Natural killer cell (primary cell): ENCODE measurements at regions not wholly inside any gene's neighbourhood (a gene's known extent, or its start where the extent isn't known, plus 50 kb on each side); places are given as distances from the start of the nearest gene placed in this dataset.
A peak's percentile ranks its signal among the peaks of the same experiment; 100 is the strongest.

Source experiments
- ATAC-seq, 3 donors: fragments of 150-1000 bp in 2 of 3; fragments of 200-7000 bp in 1 of 3; cut with Tn5 transposase; 1 replicate in 1 of 3; 2 replicates in 2 of 3; pipeline ENCODE4 v1.10.0; 2021; ENCODE audit warnings: mild to moderate bottlenecking in 2 of 3, moderate library complexity in 2 of 3
- DNase-seq, 2 donors: peaks; one replicate each; pipeline versions ENCODE4 v3.0.0 to v3.0.0-alpha.2; 2013 to 2021; ENCODE audit warnings: mixed read lengths in 1 of 2
- H3K27ac ChIP-seq: one replicate; pipeline ENCODE4 v1.5.1; 2013; ENCODE audit warnings: mild to moderate bottlenecking, low read length
- H3K27me3 ChIP-seq: one replicate; pipeline ENCODE4 v1.6.1; 2013; ENCODE audit warnings: low read length; ENCODE audit not compliant: control insufficient read depth, insufficient read depth
- H3K36me3 ChIP-seq: one replicate; pipeline ENCODE4 v1.6.1; 2013; ENCODE audit warnings: low read length; ENCODE audit not compliant: control insufficient read depth, insufficient read depth
- H3K4me1 ChIP-seq: one replicate; pipeline ENCODE4 v1.6.1; 2013; ENCODE audit warnings: low read length; ENCODE audit not compliant: control insufficient read depth, insufficient read depth
- H3K4me3 ChIP-seq: one replicate; pipeline ENCODE4 v1.5.1; 2013; ENCODE audit warnings: low read length
- H3K9me3 ChIP-seq: one replicate; pipeline ENCODE4 v1.6.1; 2013; ENCODE audit warnings: low read length; ENCODE audit not compliant: control insufficient read depth, insufficient read depth
- H3K27ac Mint-ChIP-seq, 2 donors: one replicate each; pipeline ENCODE4 v1.8.0; 2022; ENCODE audit warnings: mild to moderate bottlenecking in 2 of 2, mixed read lengths in 2 of 2, moderate library complexity in 1 of 2
- H3K27me3 Mint-ChIP-seq, 2 donors: one replicate each; pipeline ENCODE4 v1.8.0; 2022; ENCODE audit warnings: low read depth in 2 of 2, mixed read lengths in 2 of 2
- H3K36me3 Mint-ChIP-seq: one replicate; pipeline ENCODE4 v1.8.0; 2022; ENCODE audit warnings: mixed read lengths
- H3K4me1 Mint-ChIP-seq, 2 donors: one replicate each; pipeline ENCODE4 v1.8.0; 2022; ENCODE audit warnings: mixed read lengths in 2 of 2
- H3K4me3 Mint-ChIP-seq: one replicate; pipeline ENCODE4 v1.8.0; 2022; ENCODE audit warnings: mild to moderate bottlenecking, moderate library complexity, mixed read lengths
- H3K9me3 Mint-ChIP-seq, 2 donors: one replicate each; pipeline ENCODE4 v1.8.0; 2022; ENCODE audit warnings: mixed read lengths in 2 of 2
- WGBS: methylation state at CpG from one replicate; pipeline ENCODE4 v1.1.7; 2013; ENCODE audit warnings: missing lambda C conversion rate; ENCODE audit not compliant: insufficient coverage; 5-methylcytosine and 5-hydroxymethylcytosine counted together
- intact Hi-C: fragments of 100-400 bp; cut with micrococcal nuclease; formaldehyde crosslinking; loops from one replicate; pipeline ENCODE4 v1.14.2; 2022
- TF ChIP-seq, protein P1 (sequence below): fragments of 200-600 bp; IDR thresholded peaks from one replicate; pipeline ENCODE4 v1.8.0; 2022; ENCODE audit warnings: antibody characterized with exemption

DNA sequence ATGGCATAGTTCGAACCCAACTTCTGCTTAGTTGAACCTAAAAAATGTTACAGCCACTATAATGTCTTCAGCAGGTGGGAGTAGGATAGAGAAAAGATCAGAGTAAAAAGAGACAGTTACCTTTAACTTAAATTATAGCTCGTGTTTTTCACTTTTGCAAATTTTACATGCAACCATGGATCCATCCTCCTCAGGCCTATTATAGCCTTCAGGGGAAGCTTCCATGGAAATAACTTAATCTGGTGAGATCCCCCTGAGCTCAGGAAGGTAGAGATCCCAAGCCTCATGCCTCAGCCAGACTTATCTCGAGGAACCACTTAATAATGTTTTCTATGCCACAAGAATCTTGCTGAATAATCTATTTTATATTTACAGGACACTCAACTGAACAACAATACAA is 159.4 kb upstream of the FAM3C start:
- no peaks in the 10 kb centered on the region for H3K9me3 Mint-ChIP-seq
- ATAC-seq, result no peak
- no peak overlapping the region for H3K27ac Mint-ChIP-seq
- WGBS, result 96% methylated on average over 3 of the region's 3 CpGs
- TF ChIP-seq, protein P1, sequence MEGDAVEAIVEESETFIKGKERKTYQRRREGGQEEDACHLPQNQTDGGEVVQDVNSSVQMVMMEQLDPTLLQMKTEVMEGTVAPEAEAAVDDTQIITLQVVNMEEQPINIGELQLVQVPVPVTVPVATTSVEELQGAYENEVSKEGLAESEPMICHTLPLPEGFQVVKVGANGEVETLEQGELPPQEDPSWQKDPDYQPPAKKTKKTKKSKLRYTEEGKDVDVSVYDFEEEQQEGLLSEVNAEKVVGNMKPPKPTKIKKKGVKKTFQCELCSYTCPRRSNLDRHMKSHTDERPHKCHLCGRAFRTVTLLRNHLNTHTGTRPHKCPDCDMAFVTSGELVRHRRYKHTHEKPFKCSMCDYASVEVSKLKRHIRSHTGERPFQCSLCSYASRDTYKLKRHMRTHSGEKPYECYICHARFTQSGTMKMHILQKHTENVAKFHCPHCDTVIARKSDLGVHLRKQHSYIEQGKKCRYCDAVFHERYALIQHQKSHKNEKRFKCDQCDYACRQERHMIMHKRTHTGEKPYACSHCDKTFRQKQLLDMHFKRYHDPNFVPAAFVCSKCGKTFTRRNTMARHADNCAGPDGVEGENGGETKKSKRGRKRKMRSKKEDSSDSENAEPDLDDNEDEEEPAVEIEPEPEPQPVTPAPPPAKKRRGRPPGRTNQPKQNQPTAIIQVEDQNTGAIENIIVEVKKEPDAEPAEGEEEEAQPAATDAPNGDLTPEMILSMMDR, result no peak
- H3K4me3 Mint-ChIP-seq, result no peak overlapping the region
- H3K27ac ChIP-seq, result no peak overlapping the region
- H3K4me1 Mint-ChIP-seq, result no peaks in the 10 kb centered on the region
- no peaks in the 10 kb centered on the region for H3K4me1 ChIP-seq
- no peak for DNase-seq
- no peaks in the 10 kb centered on the region for H3K27me3 ChIP-seq
- H3K4me3 ChIP-seq, result no peak overlapping the region
- no peaks in the 10 kb centered on the region for H3K9me3 ChIP-seq
- peaks cover 1 to 2% of the 10 kb centered on the region in 2 donors for H3K27me3 Mint-ChIP-seq
- H3K36me3 ChIP-seq, result no peaks in the 10 kb centered on the region
- no peaks in the 10 kb centered on the region for H3K36me3 Mint-ChIP-seq
- intact Hi-C loops, result no loop called here

DNA sequence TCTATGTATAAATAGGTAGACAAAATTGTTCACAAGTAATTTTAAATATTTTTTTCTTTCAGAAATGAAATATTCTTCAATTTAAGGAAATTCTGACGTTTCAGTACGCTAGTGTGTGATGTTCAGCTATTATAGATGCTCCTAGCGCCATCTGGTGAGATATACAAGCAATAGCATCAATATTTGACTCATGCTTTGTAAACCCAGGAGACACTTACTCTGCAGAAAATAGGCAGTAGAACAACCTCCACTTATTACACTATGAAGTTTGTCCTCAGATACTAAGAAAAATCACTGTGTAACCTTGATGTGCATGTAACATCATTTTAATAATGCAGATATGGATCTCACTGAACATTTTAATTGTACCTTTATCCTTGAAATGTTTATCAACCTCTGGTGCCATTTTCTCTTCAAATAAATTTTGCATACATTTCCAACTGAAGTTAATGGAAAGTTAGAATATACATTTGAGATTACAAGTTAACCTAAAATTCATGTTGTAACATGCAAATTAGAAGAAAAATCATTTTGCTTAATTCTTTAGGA is 151.5 kb upstream of the FAM3C start:
- Histone ChIP-seq H3K4me3 (no peak overlapping the region), H3K4me1 (peaks cover 3% of the 10 kb centered on the region), H3K9me3 (no peaks in the 10 kb centered on the region), H3K27ac (no peak overlapping the region), H3K27me3 (no peaks in the 10 kb centered on the region), H3K36me3 (no peaks in the 10 kb centered on the region)
- TF ChIP-seq, protein P1, result peak; percentile 92
- 8% methylated on average over 2 of the region's 3 CpGs for WGBS
- Mint-ChIP-seq H3K4me3 (no peak overlapping the region), H3K27me3 (no peaks in the 10 kb centered on the region), H3K36me3 (no peaks in the 10 kb centered on the region), H3K9me3 (no peaks in the 10 kb centered on the region), H3K4me1 (peaks cover 31 to 34% of the 10 kb centered on the region in 2 donors), H3K27ac (no peak overlapping the region)
- ATAC-seq (peak; percentile 82 to 94 (median 82)), DNase-seq (peak in 1 of 2 donors; percentile 77)
- intact Hi-C loops, result loop anchor here (1.0 to 10.0 kb wide), 4 partner anchors 113 to 563 kb away; partner anchors contain the start of genes CPED1 and FAM3C

- ATAC-seq (no peak), DNase-seq (no peak)
- H3K4me3 ChIP-seq, result no peak overlapping the region
- peak overlapping the region; percentile 81 to 87 for H3K27ac Mint-ChIP-seq
- H3K9me3 Mint-ChIP-seq, result no peaks in the 10 kb centered on the region
- no peak overlapping the region for H3K27ac ChIP-seq
- WGBS, result 79% methylated on average over 1 of the region's 4 CpGs
- TF ChIP-seq, protein P1, result no peak
- H3K36me3 ChIP-seq, result no peaks in the 10 kb centered on the region
- H3K36me3 Mint-ChIP-seq, result no peaks in the 10 kb centered on the region
- H3K4me1 Mint-ChIP-seq, result peaks cover 31 to 34% of the 10 kb centered on the region in 2 donors
- no peaks in the 10 kb centered on the region for H3K27me3 ChIP-seq
- H3K4me3 Mint-ChIP-seq, result no peak overlapping the region
- peaks cover 3% of the 10 kb centered on the region for H3K4me1 ChIP-seq
- H3K9me3 ChIP-seq, result no peaks in the 10 kb centered on the region
- intact Hi-C loops, result loop anchor here (1.0 to 10.0 kb wide), 4 partner anchors 112 to 562 kb away; partner anchors contain the start of genes CPED1 and FAM3C
- no peaks in the 10 kb centered on the region for H3K27me3 Mint-ChIP-seq
These were observed 150.8 kb upstream of the FAM3C start for GRCh38 chr7:121546632-121547543.
